ENCODE measurements at regions not wholly inside any gene's neighbourhood (a gene's known extent, or its start where the extent isn't known, plus 50 kb on each side); places are given as distances from the start of the nearest gene placed in this dataset.

GRCh38 chr2:237257471-237257951 is 156.5 kb downstream of the COL6A3 start:
- Histone ChIP-seq H3K4me1 (peaks cover 7 to 24% of the 10 kb centered on the region in 2 donors), H3K36me3 (no peaks in the 10 kb centered on the region), H3K4me3 (no peak overlapping the region), H3K27me3 (no peaks in the 10 kb centered on the region), H3K27ac (peak overlapping the region; percentile 84 to 98), H3K9me3 (no peaks in the 10 kb centered on the region)
- intact Hi-C loops (cut with DNase I; ENCODE audit: low total_unique reads) = no loop called here
- TF ChIP-seq CTCF (IDR thresholded peaks at IDR 0.05) (no peak), POLR2A (IDR thresholded peaks at IDR 0.05) (no peak)
- peak in 1 of 2 donors; percentile 60 for DNase-seq

- Histone ChIP-seq H3K27me3 (no peaks in the 10 kb centered on the region), H3K4me3 (no peak overlapping the region), H3K4me1 (peaks cover 7 to 24% of the 10 kb centered on the region in 2 donors), H3K9me3 (no peaks in the 10 kb centered on the region), H3K27ac (peak overlapping the region; percentile 84 to 98), H3K36me3 (no peaks in the 10 kb centered on the region)
- TF ChIP-seq POLR2A (IDR thresholded peaks at IDR 0.05) (no peak), CTCF (IDR thresholded peaks at IDR 0.05) (no peak)
- DNase-seq = no peak
- intact Hi-C loops (cut with DNase I; ENCODE audit: low total_unique reads) = no loop called here
These were observed 155.8 kb downstream of the COL6A3 start for GRCh38 chr2:237258116-237258515.

DNA sequence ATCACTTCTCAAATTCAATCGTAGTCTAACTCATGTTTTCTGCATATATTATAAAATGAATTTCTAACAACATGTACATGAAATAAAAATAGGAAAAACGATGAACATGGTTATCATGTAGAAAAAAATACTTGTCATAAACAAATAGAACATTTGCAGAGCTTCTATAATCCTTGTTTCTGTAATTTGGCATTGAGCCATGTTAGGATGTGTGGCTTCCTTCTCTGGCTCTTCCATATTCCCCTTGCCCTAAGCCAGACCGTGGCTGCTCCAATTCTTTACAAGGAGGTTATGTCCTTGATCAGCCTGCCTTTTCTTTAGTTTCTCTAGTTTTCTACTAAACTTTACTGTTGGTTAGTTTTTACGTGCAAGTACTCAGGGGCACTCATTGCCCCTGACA is 155.3 kb downstream of the COL6A3 start:
- intact Hi-C loops (cut with DNase I; ENCODE audit: low total_unique reads) = no loop called here
- H3K27ac ChIP-seq = peak overlapping the region; percentile 84 to 98

GRCh38 chr2:237259201-237259600 is 154.8 kb downstream of the COL6A3 start:
- intact Hi-C loops (cut with DNase I; ENCODE audit: low total_unique reads) = no loop called here
- Histone ChIP-seq H3K4me1 (peaks cover 7 to 19% of the 10 kb centered on the region in 2 donors), H3K27me3 (no peaks in the 10 kb centered on the region), H3K27ac (peak overlapping the region; percentile 84 to 98), H3K9me3 (no peaks in the 10 kb centered on the region), H3K4me3 (no peak overlapping the region), H3K36me3 (no peaks in the 10 kb centered on the region)
- no peak for TF ChIP-seq CTCF (IDR thresholded peaks at IDR 0.05)
- TF ChIP-seq POLR2A (IDR thresholded peaks at IDR 0.05) = no peak
- DNase-seq = no peak

More for the DNA sequence above, 155.3 kb downstream of the COL6A3 start:
- Histone ChIP-seq H3K9me3 (no peaks in the 10 kb centered on the region), H3K36me3 (no peaks in the 10 kb centered on the region), H3K27me3 (no peaks in the 10 kb centered on the region), H3K4me1 (peaks cover 7 to 19% of the 10 kb centered on the region in 2 donors), H3K4me3 (no peak overlapping the region)
- no peak for TF ChIP-seq CTCF (IDR thresholded peaks at IDR 0.05)
- no peak for TF ChIP-seq POLR2A (IDR thresholded peaks at IDR 0.05)
- DNase-seq = no peak

- no peaks in the 10 kb centered on the region for H3K27me3 ChIP-seq
- H3K36me3 ChIP-seq = no peaks in the 10 kb centered on the region
- peaks cover 7 to 11% of the 10 kb centered on the region in 2 donors for H3K4me1 ChIP-seq
- TF ChIP-seq CTCF (IDR thresholded peaks at IDR 0.05) (no peak), POLR2A (IDR thresholded peaks at IDR 0.05) (no peak)
- H3K9me3 ChIP-seq = no peaks in the 10 kb centered on the region
- no peak overlapping the region for H3K4me3 ChIP-seq
- intact Hi-C loops (cut with DNase I; ENCODE audit: low total_unique reads) = no loop called here
- no peak for DNase-seq
- H3K27ac ChIP-seq = no peak overlapping the region
These were observed 153.8 kb downstream of the COL6A3 start for GRCh38 chr2:237260039-237260620.

All from uterus (tissue), 3 donors.